Mesendoderm (in vitro differentiated cells): ENCODE measurements at regions not wholly inside any gene's neighbourhood (a gene's known extent, or its start where the extent isn't known, plus 50 kb on each side); places are given as distances from the start of the nearest gene placed in this dataset.

Experiments used
- DNase-seq: peaks from one replicate; pipeline ENCODE4 v3.0.0; 2013
- H2AK5ac ChIP-seq: 2 replicates; pipeline ENCODE4 v1.6.1; 2013; ENCODE audit warnings: low read length, inconsistent platforms
- H2BK120ac ChIP-seq: 2 replicates; pipeline ENCODE4 v1.6.1; 2013; ENCODE audit warnings: low read depth, mild to moderate bottlenecking, low read length, moderate library complexity, mixed read lengths
- H2BK15ac ChIP-seq: replicated peaks from 2 replicates; pipeline ENCODE4 v1.6.1; 2013; ENCODE audit warnings: low read depth, mild to moderate bottlenecking, moderate library complexity
- H2BK5ac ChIP-seq: 2 replicates; pipeline ENCODE4 v1.6.1; 2013; ENCODE audit warnings: low read length, inconsistent platforms
- H3K18ac ChIP-seq: 2 replicates; pipeline ENCODE4 v1.6.1; 2013; ENCODE audit warnings: mild to moderate bottlenecking, low read length, mixed read lengths
- H3K23ac ChIP-seq: one replicate; pipeline ENCODE4 v1.6.1; 2013; ENCODE audit warnings: low read length
- H3K27ac ChIP-seq: 2 replicates; pipeline ENCODE4 v1.5.1; 2013; ENCODE audit warnings: low read depth, mild to moderate bottlenecking, inconsistent platforms, low read length, moderate library complexity
- H3K27me3 ChIP-seq: 2 replicates; pipeline ENCODE4 v1.6.1; 2013; ENCODE audit warnings: low read length, control low read depth, mild to moderate bottlenecking, inconsistent platforms; ENCODE audit not compliant: insufficient read depth, poor library complexity
- H3K36me3 ChIP-seq: 2 replicates; pipeline ENCODE4 v1.6.1; 2013; ENCODE audit warnings: low read length, inconsistent platforms; ENCODE audit not compliant: control insufficient read depth, insufficient read depth
- H3K4ac ChIP-seq: one replicate; pipeline ENCODE4 v1.6.1; 2013; ENCODE audit warnings: low read depth, mild to moderate bottlenecking, low read length, moderate library complexity
- H3K4me1 ChIP-seq: 2 replicates; pipeline ENCODE4 v1.6.1; 2013; ENCODE audit warnings: low read depth, low read length, inconsistent platforms; ENCODE audit not compliant: control insufficient read depth
- H3K4me2 ChIP-seq: 2 replicates; pipeline ENCODE4 v1.6.1; 2013; ENCODE audit warnings: low read length
- H3K4me3 ChIP-seq: 2 replicates; pipeline ENCODE4 v1.5.1; 2013; ENCODE audit warnings: mild to moderate bottlenecking, low read length
- H3K56ac ChIP-seq: one replicate; pipeline ENCODE4 v1.6.1; 2013; ENCODE audit warnings: low read length
- H3K79me1 ChIP-seq: 2 replicates; pipeline ENCODE4 v1.6.1; 2013; ENCODE audit warnings: low read length, inconsistent platforms
- H3K79me2 ChIP-seq: 2 replicates; pipeline ENCODE4 v1.6.1; 2013; ENCODE audit warnings: mild to moderate bottlenecking, low read length; ENCODE audit not compliant: control insufficient read depth, insufficient read depth
- H3K9ac ChIP-seq: 2 replicates; pipeline ENCODE4 v1.6.1; 2013; ENCODE audit warnings: low read length, inconsistent platforms
- H4K5ac ChIP-seq: one replicate; pipeline ENCODE4 v1.6.1; 2013; ENCODE audit warnings: low read length
- H4K8ac ChIP-seq: one replicate; pipeline ENCODE4 v1.6.1; 2013; ENCODE audit warnings: low read depth, mild to moderate bottlenecking, control low read depth, low read length, moderate library complexity
- WGBS: extraction: QIAGEN DNeasy Blood & Tissue Kit; methylation state at CpG from one replicate; pipeline ENCODE4 v1.1.7; 2013; ENCODE audit warnings: low lambda C conversion rate, missing lambda C conversion rate; ENCODE audit not compliant: insufficient coverage; ENCODE audit errors: extremely low coverage; 5-methylcytosine and 5-hydroxymethylcytosine counted together

DNA sequence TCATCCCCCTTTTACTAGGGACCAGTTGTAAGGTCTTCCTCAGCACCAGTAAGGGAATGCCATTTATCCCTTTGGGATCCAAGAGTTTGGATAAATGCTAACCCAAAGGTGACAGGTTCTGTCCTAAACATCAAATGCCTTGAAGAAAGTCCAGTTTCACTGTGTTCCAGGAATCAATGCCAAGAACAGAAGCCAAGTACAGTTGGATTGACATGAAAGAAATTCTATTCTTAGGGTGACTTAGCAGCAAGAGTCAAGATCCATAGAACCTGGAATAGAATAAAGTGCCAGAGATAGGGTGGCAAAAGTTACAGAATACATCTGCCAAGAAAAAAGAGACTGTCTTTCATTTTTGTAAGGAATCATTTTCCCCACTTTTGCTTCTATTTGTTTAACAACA is 94.9 kb upstream of the ADAMTS5 start:
- no peak overlapping the region for H2AK5ac ChIP-seq
- H4K8ac ChIP-seq: no peak overlapping the region
- no peaks in the 10 kb centered on the region for H3K79me1 ChIP-seq
- no peaks in the 10 kb centered on the region for H3K4me1 ChIP-seq
- no peak overlapping the region for H2BK5ac ChIP-seq
- no peak overlapping the region for H3K23ac ChIP-seq
- H4K5ac ChIP-seq: no peak overlapping the region
- no peak overlapping the region for H3K18ac ChIP-seq
- H3K36me3 ChIP-seq: no peaks in the 10 kb centered on the region
- H2BK15ac ChIP-seq: no peak overlapping the region
- no peak for DNase-seq
- H3K4me2 ChIP-seq: no peak overlapping the region
- no peak overlapping the region for H2BK120ac ChIP-seq
- no peak overlapping the region for H3K4me3 ChIP-seq
- no peaks in the 10 kb centered on the region for H3K79me2 ChIP-seq
- no peaks in the 10 kb centered on the region for H3K27me3 ChIP-seq
- H3K56ac ChIP-seq: no peak overlapping the region
- no peak overlapping the region for H3K27ac ChIP-seq
- H3K9ac ChIP-seq: no peak overlapping the region
- H3K4ac ChIP-seq: no peak overlapping the region

DNA sequence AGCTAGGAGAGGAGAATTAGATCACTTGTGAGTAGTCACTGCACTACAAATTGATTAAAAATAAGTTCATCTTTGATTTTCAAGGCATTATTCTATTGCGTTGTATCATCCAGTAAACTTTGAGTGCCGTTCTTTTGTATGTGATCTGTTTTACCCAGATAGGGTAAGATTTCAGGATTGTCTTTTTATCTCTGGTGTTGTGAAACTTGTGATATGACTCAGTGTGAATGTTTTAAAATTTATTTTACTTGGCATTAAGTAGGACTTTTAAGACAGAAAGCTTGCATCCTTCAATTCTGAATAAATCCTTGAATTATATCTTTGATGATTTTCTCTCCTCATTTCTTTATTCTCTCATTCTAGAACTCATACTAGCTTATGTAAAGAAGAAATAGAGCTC is 93.3 kb upstream of the ADAMTS5 start:
- H3K23ac ChIP-seq: no peak overlapping the region
- no peak for DNase-seq

DNA sequence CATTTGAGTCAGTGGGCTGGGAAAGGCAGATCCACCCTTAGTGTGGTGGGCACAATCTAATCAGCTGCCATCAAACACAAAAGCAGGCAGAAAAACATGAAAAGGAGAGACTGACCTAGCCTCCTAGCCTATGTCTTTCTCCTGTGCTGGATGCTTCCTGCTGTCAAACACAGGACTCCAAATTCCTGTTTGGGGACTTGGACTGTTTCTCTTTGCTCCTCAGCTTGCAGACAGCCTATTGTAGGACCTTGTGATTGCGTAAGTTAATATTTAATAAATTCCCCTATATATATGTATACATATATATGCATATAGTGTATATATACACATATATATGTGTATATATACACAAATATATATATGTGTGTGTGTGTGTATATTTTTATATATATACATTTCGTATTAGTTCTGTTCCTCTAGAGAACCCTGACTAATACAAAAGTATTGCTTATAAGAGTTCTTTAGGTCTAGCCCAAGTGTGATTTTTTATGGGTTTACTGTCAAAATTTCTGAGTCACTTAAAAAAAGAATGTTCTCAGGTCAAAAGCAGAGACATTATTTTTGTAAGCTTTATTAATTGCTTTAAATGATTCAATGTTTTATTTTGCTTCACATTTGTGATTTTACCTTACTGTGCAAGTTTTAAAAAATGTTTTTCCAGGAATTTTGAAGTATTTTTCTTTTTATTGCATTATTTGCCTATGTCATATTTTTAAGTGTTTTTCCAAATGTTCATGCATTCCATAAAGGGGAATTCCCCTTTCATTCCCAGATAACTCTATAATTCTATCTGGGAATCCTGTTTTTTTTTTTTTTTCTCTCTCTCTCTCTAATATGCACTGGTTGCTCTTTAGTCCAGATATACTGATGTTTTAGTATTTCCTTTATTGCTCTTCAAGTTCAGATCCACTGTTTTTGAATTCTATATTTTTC is 92.1 kb upstream of the ADAMTS5 start:
- no peak overlapping the region for H2BK5ac ChIP-seq
- no peaks in the 10 kb centered on the region for H3K36me3 ChIP-seq
- H3K27ac ChIP-seq: no peak overlapping the region
- no peaks in the 10 kb centered on the region for H3K79me1 ChIP-seq
- whole genome bisulfite sequencing: no CpG with 5 or more reads among the region's 2 CpGs
- no peak overlapping the region for H3K4ac ChIP-seq
- no peaks in the 10 kb centered on the region for H3K27me3 ChIP-seq
- no peak for DNase-seq
- no peak overlapping the region for H3K23ac ChIP-seq
- H2BK120ac ChIP-seq: no peak overlapping the region
- H3K18ac ChIP-seq: no peak overlapping the region
- H2BK15ac ChIP-seq: no peak overlapping the region
- H3K4me1 ChIP-seq: no peaks in the 10 kb centered on the region
- no peak overlapping the region for H3K9ac ChIP-seq
- H3K56ac ChIP-seq: no peak overlapping the region
- H3K4me2 ChIP-seq: no peak overlapping the region
- H2AK5ac ChIP-seq: no peak overlapping the region
- no peak overlapping the region for H3K4me3 ChIP-seq
- H4K8ac ChIP-seq: no peak overlapping the region
- no peaks in the 10 kb centered on the region for H3K79me2 ChIP-seq
- no peak overlapping the region for H4K5ac ChIP-seq

More for the DNA sequence above, 93.3 kb upstream of the ADAMTS5 start:
- H3K9ac ChIP-seq: no peak overlapping the region
- H3K56ac ChIP-seq: no peak overlapping the region
- no peak overlapping the region for H3K18ac ChIP-seq
- no peaks in the 10 kb centered on the region for H3K4me1 ChIP-seq
- H4K8ac ChIP-seq: no peak overlapping the region
- no peak overlapping the region for H2BK120ac ChIP-seq
- H3K79me2 ChIP-seq: no peaks in the 10 kb centered on the region
- H3K4ac ChIP-seq: no peak overlapping the region
- no peak overlapping the region for H2BK15ac ChIP-seq
- no peak overlapping the region for H2BK5ac ChIP-seq
- no peaks in the 10 kb centered on the region for H3K79me1 ChIP-seq
- WGBS: no CpG with 5 or more reads among the region's 2 CpGs
- H3K27me3 ChIP-seq: no peaks in the 10 kb centered on the region
- no peak overlapping the region for H4K5ac ChIP-seq
- no peak overlapping the region for H3K4me3 ChIP-seq
- no peak overlapping the region for H3K4me2 ChIP-seq
- H3K27ac ChIP-seq: no peak overlapping the region
- no peaks in the 10 kb centered on the region for H3K36me3 ChIP-seq
- no peak overlapping the region for H2AK5ac ChIP-seq

DNA sequence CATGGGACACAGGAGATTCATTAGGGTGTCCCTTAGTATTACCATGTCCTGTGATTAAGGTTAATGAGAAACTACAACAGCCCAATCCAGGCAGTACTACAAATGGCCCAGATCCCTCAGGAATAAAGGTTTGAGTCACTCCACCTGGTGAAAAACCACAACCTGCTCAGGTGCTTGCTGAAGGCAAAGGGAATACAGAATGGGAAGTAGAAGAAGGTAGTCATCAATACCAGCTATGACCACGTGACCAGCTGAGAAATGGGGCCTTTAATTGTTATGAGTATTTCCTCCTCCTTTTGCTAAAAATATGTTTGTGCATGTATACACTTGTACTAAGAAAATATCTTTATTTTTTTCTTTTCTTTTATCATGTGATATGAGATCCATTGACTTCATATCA is 91.1 kb upstream of the ADAMTS5 start:
- no CpG with 5 or more reads among the region's 1 CpG for WGBS
- Histone ChIP-seq H3K4ac (no peak overlapping the region), H2BK120ac (no peak overlapping the region), H3K18ac (no peak overlapping the region), H4K8ac (no peak overlapping the region), H2BK5ac (no peak overlapping the region), H2AK5ac (no peak overlapping the region), H3K4me3 (no peak overlapping the region), H4K5ac (no peak overlapping the region), H3K9ac (no peak overlapping the region), H3K23ac (no peak overlapping the region), H3K27me3 (no peaks in the 10 kb centered on the region), H3K56ac (no peak overlapping the region), H3K36me3 (no peaks in the 10 kb centered on the region), H3K79me1 (no peaks in the 10 kb centered on the region), H3K4me2 (no peak overlapping the region), H2BK15ac (no peak overlapping the region), H3K79me2 (no peaks in the 10 kb centered on the region), H3K27ac (no peak overlapping the region), H3K4me1 (no peaks in the 10 kb centered on the region)
- DNase-seq: no peak

DNA sequence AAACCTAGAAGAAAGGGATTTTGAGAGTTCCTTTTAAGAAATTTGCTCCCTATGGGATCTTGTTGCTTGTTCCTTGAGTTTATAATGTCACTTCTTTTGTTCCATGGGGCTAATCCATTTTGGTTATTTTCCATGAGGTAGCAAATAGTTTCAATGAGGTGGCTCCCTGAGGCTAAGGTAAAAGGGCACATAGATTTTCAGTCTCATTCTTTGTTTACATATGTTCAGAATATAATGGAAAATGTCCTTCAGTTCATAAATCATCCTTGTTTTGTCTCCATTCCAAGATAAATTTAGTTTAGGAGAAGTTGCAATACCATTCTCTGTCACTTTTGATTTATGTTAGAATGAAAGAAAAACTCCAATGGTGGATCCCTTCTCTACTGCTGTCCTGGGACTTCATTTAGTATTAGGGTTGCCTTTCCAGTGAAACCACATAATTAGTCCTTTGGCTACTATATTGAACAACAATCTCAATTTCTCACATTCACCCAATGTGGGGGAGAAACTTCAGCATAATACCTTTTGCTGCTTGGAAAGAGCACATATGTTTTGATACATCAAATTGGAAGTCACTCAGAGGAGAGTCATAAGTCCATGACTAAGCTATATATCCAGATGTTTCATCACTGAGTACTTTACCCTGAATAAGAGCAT is 80.9 kb upstream of the ADAMTS5 start:
- Histone ChIP-seq H3K36me3 (no peaks in the 10 kb centered on the region), H3K27me3 (no peaks in the 10 kb centered on the region), H2AK5ac (no peak overlapping the region), H3K18ac (no peak overlapping the region), H3K9ac (no peak overlapping the region), H3K4ac (no peak overlapping the region), H3K4me2 (no peak overlapping the region), H3K4me3 (no peak overlapping the region), H3K23ac (no peak overlapping the region), H3K79me1 (no peaks in the 10 kb centered on the region), H3K27ac (no peak overlapping the region), H4K8ac (no peak overlapping the region), H2BK120ac (no peak overlapping the region), H4K5ac (no peak overlapping the region), H2BK15ac (peak overlapping the region; percentile 74), H3K56ac (no peak overlapping the region), H3K79me2 (no peaks in the 10 kb centered on the region), H2BK5ac (no peak overlapping the region), H3K4me1 (no peaks in the 10 kb centered on the region)
- no peak for DNase-seq
